ENCODE measurements at regions not wholly inside any gene's neighbourhood (a gene's known extent, or its start where the extent isn't known, plus 50 kb on each side); places are given as distances from the start of the nearest gene placed in this dataset.

DNA sequence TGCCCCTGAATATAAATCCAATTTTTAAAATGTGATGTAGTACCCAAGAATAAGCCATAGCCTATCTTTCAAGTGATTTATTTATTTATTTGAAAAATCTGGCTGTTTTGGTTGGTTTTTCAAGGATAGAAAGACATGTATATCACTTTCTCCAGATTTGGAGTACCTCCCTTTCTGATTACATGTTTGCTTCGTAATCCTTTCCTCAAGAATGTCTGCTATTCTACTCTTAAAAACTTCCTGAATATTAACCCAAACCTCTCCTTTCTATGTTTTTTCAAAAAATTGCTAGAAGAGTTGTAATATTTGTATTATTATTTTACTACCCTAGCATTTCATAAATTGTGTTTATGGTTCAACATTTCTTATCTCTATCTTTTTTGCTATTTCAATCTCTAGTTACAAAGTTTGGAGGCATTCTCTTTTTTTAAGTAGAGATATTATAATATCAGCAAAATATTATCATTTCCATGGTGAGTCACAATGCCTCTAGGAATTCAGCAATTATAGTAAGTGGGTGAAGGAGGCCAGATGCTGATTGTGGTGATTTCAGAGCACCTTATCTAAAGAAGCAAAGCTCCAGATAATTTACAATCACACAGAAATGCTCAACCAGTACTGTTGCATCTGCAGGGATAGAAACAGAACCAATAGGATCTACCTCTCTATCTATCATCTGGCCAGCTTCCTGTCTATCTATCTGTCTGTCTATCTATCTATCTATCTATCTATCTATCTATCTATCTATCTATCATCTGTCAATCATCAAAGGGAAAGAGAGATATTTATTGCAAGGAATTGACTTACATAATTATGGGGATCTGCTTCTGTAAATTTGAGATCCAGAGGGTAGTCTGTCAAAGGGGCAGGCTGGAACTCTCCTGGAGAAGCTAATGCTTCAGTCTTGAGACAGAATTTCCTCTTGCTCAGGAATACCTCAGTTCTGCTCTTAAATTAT is 412.5 kb upstream of the SEMA3C start:
- no peaks in the 10 kb centered on the region for H3K9me3 Mint-ChIP-seq
- H3K4me3 Mint-ChIP-seq: no peak overlapping the region
- no peaks in the 10 kb centered on the region for H3K36me3 Mint-ChIP-seq
- ATAC-seq (replicated peaks) (no peak), DNase-seq (no peak)
- no peak overlapping the region for H3K27ac Mint-ChIP-seq
- no peaks in the 10 kb centered on the region for H3K4me1 Mint-ChIP-seq
- H3K27me3 Mint-ChIP-seq: no peaks in the 10 kb centered on the region

DNA sequence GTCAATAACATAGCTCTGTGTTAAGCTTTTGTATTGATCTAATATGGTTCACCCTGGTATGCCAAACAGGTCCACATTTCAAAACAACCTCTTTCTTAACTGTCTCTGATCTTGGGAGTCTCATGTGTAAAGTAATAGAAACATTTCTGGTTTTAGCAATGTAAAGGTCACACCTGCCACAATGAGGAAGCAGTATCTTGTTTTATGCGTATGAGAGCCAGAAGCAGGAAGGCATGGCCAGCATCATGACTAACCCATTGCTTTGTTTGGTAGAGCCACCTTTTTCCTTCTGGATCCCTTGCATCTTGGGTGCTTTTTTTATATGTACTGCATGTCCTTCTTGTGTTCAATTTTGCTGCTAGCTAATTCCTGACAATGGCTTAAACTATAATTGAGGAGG is 411.3 kb upstream of the SEMA3C start:
- H3K4me3 Mint-ChIP-seq: no peak overlapping the region
- no peaks in the 10 kb centered on the region for H3K4me1 Mint-ChIP-seq
- H3K27ac Mint-ChIP-seq: no peak overlapping the region
- no peaks in the 10 kb centered on the region for H3K9me3 Mint-ChIP-seq
- no peaks in the 10 kb centered on the region for H3K36me3 Mint-ChIP-seq
- ATAC-seq (replicated peaks) (peak; percentile 38 to 71), DNase-seq (no peak)
- no peaks in the 10 kb centered on the region for H3K27me3 Mint-ChIP-seq

DNA sequence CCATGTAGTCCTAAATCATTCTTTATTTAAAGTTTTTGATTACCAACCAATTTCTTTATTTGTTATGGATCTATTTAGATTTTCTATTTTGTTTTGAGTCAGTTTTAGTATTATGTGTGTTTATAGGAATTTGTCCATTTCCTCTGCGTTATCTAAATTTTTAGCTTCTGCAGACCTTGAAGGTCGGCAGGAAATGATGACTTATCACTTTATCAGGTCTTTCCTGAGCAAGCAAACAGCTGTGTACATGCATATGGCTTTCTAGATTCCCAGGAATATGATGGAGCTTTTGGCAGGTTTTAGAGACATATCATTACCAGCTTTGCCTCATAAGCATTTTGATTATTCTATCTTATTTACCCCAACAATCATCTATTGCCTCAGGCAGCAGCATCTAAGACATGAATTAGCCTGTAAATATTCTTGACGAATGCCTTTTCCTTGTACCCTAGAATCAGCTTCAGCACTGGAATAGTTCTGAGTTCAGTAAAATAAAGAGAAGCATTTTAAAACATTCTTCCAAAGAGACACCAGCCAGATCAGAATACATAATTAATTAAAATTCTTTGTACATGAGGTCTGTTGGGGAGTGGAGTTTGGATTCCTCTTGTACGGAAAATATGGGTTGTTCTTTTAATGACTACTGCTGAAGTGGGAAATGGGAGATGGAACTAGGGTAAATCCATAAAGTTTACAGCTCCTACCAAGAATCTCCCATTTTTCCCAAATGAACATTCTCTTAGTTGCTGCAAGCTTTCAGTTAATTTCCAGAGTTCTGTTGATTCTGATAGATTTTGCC is 408.8 kb upstream of the SEMA3C start:
- Mint-ChIP-seq H3K27ac (no peak overlapping the region), H3K4me1 (no peaks in the 10 kb centered on the region), H3K36me3 (no peaks in the 10 kb centered on the region), H3K27me3 (no peaks in the 10 kb centered on the region), H3K4me3 (no peak overlapping the region), H3K9me3 (no peaks in the 10 kb centered on the region)
- no peak for DNase-seq
- ATAC-seq (replicated peaks): no peak

DNA sequence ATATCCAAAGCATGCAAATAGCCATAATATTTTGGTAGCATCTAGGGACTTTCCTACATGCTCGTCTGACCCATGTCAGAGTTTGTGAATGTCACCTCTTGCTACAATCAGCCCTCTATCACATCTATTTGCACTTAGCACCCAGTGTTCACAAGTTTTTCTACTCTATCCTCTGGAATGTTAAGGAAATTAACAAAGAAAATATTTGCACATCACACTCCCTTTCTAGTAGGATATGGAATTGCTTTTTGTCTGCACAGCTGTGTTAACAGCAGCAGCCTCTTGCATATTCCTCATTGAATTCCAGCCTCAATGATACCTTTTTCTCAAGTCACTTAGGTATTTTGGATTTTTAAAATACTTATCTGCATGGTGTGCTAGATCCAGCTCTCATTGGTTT is 403.1 kb upstream of the SEMA3C start:
- ATAC-seq (replicated peaks) (no peak), DNase-seq (no peak)
- H3K27me3 Mint-ChIP-seq: no peaks in the 10 kb centered on the region
- no peak overlapping the region for H3K27ac Mint-ChIP-seq
- no peaks in the 10 kb centered on the region for H3K4me1 Mint-ChIP-seq
- H3K4me3 Mint-ChIP-seq: no peak overlapping the region
- no peaks in the 10 kb centered on the region for H3K9me3 Mint-ChIP-seq
- no peaks in the 10 kb centered on the region for H3K36me3 Mint-ChIP-seq

DNA sequence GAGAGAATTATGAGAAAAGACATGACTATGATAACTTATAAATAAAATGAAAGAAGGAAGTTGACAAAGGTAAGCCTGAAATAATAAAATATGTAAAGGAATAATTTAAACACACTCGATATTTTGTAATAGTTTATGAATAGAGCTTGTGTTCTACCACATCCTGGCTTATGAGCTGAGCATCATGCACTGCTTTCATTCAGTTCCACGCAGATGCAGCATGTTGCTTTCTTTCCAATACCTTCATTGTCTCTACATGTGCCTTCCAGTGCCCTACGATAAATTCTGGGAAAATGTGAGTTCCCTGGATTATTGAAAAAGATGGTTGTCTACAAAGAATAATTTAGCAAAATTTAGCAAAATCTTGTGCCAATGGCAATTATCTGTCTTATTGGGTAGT is 398.9 kb upstream of the SEMA3C start:
- no peak for ATAC-seq (replicated peaks)
- Mint-ChIP-seq H3K4me3 (no peak overlapping the region), H3K9me3 (no peaks in the 10 kb centered on the region), H3K27ac (no peak overlapping the region), H3K27me3 (no peaks in the 10 kb centered on the region), H3K36me3 (no peaks in the 10 kb centered on the region), H3K4me1 (no peaks in the 10 kb centered on the region)
- no peak for DNase-seq

DNA sequence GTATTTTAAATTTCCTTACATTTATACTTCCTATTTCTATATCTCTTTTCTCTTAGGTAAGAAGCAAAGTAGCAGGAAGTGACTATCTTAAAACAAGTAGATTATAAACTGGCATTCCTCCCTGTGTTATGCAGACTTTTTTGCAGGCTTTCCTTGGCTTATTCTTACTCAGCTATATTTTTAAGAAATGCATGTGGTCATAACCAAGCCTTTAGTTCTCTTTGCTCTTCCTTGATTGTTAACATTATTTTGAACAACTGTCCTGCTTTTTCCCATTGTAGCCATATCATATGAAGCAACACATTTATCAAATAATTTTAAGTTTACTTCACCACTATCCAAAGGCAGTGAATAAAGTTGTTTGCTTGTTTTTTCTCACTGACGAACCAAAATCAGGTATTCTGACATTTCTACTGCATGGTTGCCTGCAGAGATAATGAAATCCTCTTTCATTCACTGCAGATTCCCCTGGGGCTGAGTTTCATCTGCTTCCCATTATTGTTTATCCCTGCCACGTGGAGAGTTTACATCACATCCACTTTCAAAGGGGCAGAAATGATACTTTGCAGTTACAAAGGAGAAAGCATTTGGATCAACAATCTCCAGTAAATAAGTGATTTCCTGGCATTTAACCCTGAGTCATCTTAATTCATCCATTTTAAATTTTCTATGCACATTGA is 389.9 kb upstream of the SEMA3C start:
- Mint-ChIP-seq H3K36me3 (no peaks in the 10 kb centered on the region), H3K27me3 (no peaks in the 10 kb centered on the region), H3K4me1 (no peaks in the 10 kb centered on the region), H3K4me3 (no peak overlapping the region), H3K27ac (no peak overlapping the region), H3K9me3 (no peaks in the 10 kb centered on the region)
- DNase-seq: no peak
- no peak for ATAC-seq (replicated peaks)

DNA sequence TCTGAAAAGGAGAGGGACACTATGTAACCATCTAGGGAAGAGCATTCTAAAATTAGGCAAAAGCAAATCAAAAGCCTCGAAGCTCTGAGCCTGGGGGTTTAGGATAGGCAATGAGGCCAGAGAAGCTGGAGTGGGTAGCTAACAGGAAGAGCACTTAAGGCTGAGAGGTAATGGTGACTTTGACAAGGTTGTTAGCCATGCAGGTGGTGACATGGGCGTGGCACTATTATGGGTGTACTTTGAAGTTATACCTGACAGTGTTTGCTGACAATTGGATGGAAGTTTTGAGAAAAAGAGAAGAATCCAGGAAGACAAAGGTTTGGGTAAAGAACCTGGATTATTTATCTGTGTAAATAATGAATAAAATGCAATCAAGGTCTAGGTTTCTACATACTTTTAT is 383.0 kb upstream of the SEMA3C start:
- H3K36me3 Mint-ChIP-seq: no peaks in the 10 kb centered on the region
- H3K27me3 Mint-ChIP-seq: no peaks in the 10 kb centered on the region
- no peak overlapping the region for H3K27ac Mint-ChIP-seq
- no peak for ATAC-seq (replicated peaks)
- H3K9me3 Mint-ChIP-seq: no peaks in the 10 kb centered on the region
- no peak for DNase-seq
- no peaks in the 10 kb centered on the region for H3K4me1 Mint-ChIP-seq
- no peak overlapping the region for H3K4me3 Mint-ChIP-seq

DNA sequence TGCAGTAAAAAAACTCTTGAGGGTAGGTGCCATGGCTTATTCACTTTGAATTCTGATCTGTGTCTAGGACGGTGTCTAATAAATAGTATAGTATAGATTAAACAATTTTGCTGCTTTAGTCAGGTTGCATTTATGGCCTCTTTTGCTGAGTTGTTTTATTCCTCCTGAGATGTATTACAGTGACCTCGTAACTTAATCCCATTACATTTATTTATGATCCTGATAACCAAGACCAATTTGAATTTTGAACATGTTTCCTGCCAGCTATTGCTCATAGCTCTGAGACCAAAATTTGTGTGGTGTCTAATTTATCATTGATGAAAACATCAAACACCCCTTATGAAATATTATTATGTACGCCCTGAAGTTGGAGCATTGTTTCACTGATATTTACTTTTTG is 381.9 kb upstream of the SEMA3C start:
- no peak overlapping the region for H3K27ac Mint-ChIP-seq
- no peaks in the 10 kb centered on the region for H3K27me3 Mint-ChIP-seq
- ATAC-seq (replicated peaks): no peak
- no peaks in the 10 kb centered on the region for H3K36me3 Mint-ChIP-seq
- no peaks in the 10 kb centered on the region for H3K4me1 Mint-ChIP-seq
- H3K4me3 Mint-ChIP-seq: no peak overlapping the region
- peaks cover 3 to 5% of the 10 kb centered on the region in 2 donors for H3K9me3 Mint-ChIP-seq
- DNase-seq: no peak

DNA sequence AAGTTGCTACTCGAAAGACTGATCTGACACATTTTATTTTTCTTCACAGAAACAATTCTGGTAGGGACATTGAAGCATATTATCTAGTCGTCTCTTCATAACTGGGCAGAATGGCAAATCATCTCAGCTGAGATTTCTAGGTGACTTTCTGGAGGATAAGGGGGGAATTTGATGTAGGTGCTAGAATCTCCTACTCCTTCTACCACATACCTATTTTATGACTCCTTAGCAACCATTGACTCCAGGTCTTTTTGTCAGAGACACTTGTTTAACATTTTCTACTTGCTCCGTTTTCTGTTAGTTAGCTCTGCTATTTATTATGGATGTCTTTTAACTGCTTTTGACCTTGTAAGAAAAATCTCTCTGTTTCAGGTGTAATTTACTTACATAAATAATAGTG is 380.9 kb upstream of the SEMA3C start:
- Mint-ChIP-seq H3K27me3 (no peaks in the 10 kb centered on the region), H3K36me3 (no peaks in the 10 kb centered on the region), H3K4me1 (no peaks in the 10 kb centered on the region), H3K27ac (no peak overlapping the region), H3K9me3 (peaks cover 3 to 5% of the 10 kb centered on the region in 2 donors), H3K4me3 (no peak overlapping the region)
- no peak for DNase-seq
- ATAC-seq (replicated peaks): no peak

DNA sequence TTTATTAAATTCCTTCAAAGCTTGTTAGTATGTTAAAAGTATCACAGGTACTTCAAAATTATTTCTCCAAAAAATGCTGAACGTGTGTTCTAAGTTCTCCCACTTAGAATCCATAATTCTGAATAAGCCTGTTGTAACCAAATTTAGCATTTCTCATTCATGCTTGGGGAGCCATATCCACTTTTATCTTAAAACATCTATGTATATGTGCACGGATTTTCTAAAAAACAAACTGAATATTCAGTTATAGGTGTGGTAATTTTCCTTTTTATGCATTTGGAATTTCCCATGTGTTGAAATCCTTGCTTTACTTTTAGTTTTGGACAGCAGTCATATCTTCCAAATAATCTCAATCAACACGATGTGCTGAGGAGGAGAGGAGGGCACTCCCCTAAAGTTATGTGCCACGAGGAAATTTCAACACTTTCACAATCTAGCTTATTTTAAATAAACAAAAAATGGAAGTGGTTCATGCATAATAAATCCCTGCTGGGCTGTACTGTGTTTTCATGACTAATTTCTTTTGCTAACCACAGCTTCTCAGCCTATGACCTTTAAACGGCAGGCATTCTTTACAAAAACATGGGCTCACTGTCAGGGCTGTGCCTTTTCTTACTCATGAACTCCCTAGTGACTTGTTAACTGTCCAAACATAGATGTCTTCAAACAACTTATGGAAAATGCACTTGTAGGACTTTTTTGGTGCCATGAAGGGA is 380.3 kb upstream of the SEMA3C start:
- ATAC-seq (replicated peaks): peak; percentile 57 to 76
- DNase-seq: no peak
- peaks cover 3 to 5% of the 10 kb centered on the region in 2 donors for H3K9me3 Mint-ChIP-seq
- H3K36me3 Mint-ChIP-seq: no peaks in the 10 kb centered on the region
- no peak overlapping the region for H3K4me3 Mint-ChIP-seq
- no peaks in the 10 kb centered on the region for H3K27me3 Mint-ChIP-seq
- no peak overlapping the region for H3K27ac Mint-ChIP-seq
- no peaks in the 10 kb centered on the region for H3K4me1 Mint-ChIP-seq

DNA sequence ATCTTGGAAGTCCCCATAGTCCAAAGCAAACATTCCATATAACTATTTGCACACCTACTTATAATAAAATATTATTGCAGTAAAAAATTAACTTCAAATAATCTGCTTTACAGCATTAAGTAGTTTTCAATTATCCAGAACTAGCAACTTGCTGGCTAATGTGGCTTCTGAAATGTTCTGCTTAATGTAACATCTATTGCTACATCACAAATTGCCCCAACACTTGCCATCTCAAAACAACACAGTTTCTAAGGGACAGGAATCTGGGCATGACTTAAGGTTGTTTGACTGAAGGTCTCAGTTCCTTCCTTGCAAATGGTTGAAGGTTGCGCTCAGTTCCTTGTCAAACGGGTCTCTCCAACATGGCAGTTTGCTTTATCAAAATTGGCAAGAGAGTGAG is 378.5 kb upstream of the SEMA3C start:
- no peaks in the 10 kb centered on the region for H3K4me1 Mint-ChIP-seq
- H3K4me3 Mint-ChIP-seq: no peak overlapping the region
- ATAC-seq (replicated peaks) (no peak), DNase-seq (no peak)
- H3K9me3 Mint-ChIP-seq: peaks cover 3 to 5% of the 10 kb centered on the region in 2 donors
- H3K27ac Mint-ChIP-seq: no peak overlapping the region
- H3K36me3 Mint-ChIP-seq: no peaks in the 10 kb centered on the region
- no peaks in the 10 kb centered on the region for H3K27me3 Mint-ChIP-seq

DNA sequence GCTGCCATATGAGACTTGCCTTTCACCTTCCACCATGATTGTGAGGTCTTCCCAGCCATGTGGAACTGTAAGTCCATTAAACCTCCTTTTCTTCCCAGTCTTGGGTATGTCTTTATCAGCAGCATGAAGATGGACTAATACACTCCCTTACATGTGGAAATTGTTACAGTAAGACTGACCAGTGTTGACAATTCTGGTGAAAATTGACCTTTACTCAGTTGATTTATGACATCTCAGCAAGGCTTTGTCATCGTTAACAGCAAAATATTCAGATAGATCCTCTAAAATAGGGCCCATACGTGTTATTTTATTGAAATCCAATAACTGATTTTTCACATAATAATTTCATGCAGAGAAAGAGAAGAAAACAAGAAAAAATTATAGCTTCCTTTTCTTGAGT is 377.9 kb upstream of the SEMA3C start:
- DNase-seq (no peak), ATAC-seq (replicated peaks) (no peak)
- Mint-ChIP-seq H3K4me3 (no peak overlapping the region), H3K9me3 (peaks cover 3 to 5% of the 10 kb centered on the region in 2 donors), H3K27ac (no peak overlapping the region), H3K36me3 (no peaks in the 10 kb centered on the region), H3K27me3 (no peaks in the 10 kb centered on the region), H3K4me1 (no peaks in the 10 kb centered on the region)

DNA sequence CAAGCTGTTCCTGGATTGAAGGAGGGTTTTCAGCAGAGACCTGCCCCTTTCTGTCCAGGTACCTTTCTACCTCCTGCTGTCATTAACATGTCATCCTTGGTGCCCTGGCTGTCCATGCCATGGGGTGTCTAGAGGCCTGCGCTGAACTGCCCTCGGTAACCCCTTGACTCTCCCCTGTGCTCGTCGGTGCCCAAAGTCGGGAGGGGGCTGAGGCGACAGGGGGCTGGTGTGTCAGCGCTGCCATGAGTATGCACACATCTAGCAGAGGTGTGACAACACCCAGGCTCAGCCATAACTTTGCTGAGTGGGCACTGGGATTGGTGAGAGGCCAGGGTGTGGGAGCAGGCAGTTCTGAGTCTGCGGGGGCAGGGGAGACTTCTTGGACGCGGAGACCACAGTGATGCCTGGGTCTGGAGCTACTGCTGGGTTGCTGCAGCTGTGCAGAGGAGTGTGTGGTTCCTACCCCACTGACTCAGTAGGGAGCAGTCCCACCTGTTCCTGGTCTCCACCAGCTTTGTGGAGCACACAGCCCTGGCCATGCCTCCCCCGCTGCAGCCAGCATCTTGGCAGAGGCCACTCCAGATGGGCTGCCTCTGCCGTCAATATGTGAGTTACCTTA is 376.2 kb upstream of the SEMA3C start:
- DNase-seq: no peak

DNA sequence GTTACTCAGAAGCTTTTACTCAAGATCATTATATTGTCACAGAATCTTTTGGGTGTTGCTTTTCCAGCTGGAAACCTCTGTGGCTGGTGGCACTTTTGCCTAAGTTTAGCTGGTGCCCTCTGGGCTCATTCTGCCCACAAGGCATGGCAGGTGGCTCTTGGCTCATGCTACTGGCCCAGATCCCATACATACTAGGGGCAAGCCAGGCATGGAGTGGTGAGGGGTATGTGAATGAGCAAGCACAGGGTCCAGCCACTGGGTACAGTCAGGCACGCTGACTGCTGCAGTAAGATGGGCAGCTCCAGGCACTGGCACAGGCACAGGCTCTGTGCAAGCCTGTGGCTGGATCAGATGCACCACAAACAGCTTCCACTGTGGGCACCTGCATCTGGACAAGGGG is 375.0 kb upstream of the SEMA3C start:
- H3K4me3 Mint-ChIP-seq: no peak overlapping the region
- H3K27ac Mint-ChIP-seq: no peak overlapping the region
- H3K36me3 Mint-ChIP-seq: no peaks in the 10 kb centered on the region
- DNase-seq: no peak
- no peaks in the 10 kb centered on the region for H3K4me1 Mint-ChIP-seq
- no peaks in the 10 kb centered on the region for H3K27me3 Mint-ChIP-seq
- ATAC-seq (replicated peaks): peak in 1 of 2 donors; percentile 14
- H3K9me3 Mint-ChIP-seq: peaks cover 4 to 5% of the 10 kb centered on the region in 2 donors

More for the DNA sequence above, 376.2 kb upstream of the SEMA3C start:
- Mint-ChIP-seq H3K4me1 (no peaks in the 10 kb centered on the region), H3K27me3 (no peaks in the 10 kb centered on the region), H3K36me3 (no peaks in the 10 kb centered on the region), H3K27ac (no peak overlapping the region), H3K4me3 (no peak overlapping the region), H3K9me3 (peaks cover 4 to 5% of the 10 kb centered on the region in 2 donors)
- ATAC-seq (replicated peaks): peak; percentile 22 to 29
